ENCODE measurements at regions not wholly inside any gene's neighbourhood (a gene's known extent, or its start where the extent isn't known, plus 50 kb on each side); places are given as distances from the start of the nearest gene placed in this dataset.

DNA sequence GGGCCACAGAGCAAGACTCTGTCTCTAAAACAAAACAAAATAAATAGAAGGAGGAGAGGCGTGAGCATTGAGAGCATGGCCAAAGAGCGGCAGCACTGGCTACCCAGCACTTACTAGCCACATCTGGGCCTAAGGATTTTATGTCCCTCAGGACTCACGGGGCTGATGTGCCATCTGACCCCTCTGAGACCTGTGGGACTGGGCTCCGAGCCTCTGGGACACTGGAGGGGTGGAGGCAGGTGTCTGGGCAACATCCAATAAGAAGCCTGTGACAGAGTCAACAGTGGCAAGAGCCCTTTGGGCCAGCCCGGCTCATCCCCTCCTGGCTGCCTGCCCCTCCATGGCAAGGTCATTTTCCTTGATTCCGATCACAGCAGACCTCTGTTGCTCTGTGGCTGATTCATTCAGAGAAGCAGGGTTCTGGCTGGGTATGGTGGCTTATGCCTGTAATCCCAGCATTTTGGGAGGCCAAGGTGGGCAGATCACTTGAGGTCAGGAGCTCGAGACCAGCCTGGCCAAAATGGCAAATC, 60.7 kb downstream of the RRM2 start:
- no peak for DNase-seq

- no peak for DNase-seq
Observed at GRCh38 chr2:10184421-10184820, 61.9 kb downstream of the RRM2 start.

- peak in 21 of 56 donors; percentile 8 to 64 (median 28) for DNase-seq
Observed at GRCh38 chr2:10185046-10185445, 62.5 kb downstream of the RRM2 start.

DNA sequence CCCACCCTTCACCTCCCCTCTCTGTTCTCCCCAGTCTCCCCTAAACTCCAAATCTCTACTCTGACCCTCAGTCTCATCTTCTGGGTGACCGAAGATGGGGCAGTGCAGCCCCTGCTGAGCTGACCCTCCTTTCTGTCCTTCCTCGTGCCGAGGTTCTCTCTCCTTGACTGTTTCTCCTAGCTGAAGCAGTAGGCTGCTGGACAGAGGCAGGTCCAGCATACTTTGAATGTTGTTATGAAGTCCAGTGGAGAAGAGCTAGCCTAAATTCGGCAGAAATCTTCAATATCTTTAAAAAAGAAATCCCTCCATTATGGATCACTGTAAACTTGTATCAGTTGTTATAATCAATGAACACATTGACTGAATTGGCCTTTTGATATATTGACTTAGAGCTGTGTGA, 63.2 kb downstream of the RRM2 start:
- no peak for DNase-seq

GRCh38 chr2:10186868-10187535, 64.5 kb downstream of the RRM2 start:
- no peak for DNase-seq

- no peak for DNase-seq
Observed at GRCh38 chr2:10187661-10188060, 65.1 kb downstream of the RRM2 start.

GRCh38 chr2:10188211-10188610, 65.7 kb downstream of the RRM2 start:
- DNase-seq, result no peak

DNA sequence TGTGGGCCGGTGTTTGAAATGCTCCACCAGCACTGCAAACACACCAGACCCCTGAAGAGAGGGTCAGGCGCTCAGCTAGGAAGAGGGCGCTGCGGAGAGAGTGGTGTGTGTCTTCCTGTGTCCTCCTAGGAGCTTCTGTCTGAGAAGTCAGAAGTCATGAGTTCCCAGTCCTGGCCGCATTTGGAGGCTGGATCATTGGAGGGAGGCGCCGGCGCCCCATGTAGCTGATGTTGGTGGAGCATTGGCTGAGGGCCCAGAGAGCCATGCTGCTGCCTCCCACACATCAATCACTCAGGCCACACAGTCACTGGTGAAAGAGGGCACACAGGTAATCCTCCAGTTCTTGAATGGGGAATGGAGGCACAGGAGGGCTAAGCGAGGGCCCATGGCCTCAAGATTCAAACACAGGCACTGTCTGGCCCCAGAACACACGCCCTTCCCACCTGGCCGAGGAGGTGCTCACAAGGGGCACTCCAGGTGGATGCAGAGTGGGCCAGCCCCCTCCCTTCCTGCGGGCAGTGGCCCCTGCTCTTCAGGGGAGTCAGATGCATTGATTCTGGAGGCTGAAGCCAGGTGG, 66.3 kb downstream of the RRM2 start:
- no peak for DNase-seq

DNA sequence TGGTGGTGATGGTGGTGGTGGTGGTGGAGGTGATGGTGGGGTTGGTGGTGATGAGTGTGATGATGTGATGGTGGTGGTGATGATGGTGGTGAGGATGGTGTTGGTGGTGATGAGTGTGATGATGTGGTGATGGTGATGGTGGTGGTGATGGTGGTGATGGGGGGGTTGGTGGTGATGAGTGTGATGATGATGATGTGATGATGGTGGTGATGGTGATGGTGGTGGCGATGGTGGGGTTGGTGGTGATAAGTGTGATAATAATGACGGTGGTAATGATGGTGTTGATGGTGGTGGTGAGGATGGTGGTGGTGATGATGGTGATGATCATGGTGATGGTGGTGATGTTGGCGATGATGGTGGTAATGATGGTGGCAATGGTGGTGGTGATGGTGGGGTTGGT, 67.7 kb downstream of the RRM2 start:
- no peak for DNase-seq

DNA sequence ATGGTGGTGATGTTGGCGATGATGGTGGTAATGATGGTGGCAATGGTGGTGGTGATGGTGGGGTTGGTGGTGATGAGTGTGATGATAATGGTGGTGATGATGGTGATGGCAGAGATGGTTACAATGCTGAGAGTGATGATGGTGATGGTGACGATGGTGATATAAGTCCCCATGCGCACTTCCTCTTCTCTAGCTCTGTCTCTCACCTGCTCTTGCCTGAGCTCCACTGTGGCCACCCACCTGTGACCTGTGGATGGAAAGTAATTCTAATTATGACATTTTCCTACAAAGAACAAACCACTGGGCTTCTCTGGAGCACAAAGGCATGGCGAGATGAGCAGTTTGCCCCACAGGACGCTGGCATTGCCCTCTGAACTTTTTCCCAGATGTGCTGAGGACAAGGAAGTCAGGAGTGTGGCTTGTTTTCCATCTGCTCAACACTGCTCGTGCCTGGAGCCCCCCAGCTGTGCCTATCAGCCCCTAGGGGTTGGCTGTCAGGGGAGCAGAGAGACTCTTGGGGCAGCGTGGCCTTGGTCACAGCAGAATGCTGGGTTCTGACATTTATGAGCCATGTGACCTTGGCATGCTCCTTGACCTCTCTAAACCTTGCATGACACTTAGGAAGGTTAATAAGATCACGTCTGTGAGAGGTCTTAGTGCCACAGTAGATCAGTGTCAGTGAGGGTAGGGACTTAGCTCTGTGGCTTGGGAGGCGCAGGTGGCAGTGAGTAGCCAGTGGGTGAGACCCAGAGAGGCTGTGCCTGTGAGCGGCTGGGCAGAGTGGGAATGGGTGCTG, 68.4 kb downstream of the RRM2 start:
- no peak for DNase-seq

DNA sequence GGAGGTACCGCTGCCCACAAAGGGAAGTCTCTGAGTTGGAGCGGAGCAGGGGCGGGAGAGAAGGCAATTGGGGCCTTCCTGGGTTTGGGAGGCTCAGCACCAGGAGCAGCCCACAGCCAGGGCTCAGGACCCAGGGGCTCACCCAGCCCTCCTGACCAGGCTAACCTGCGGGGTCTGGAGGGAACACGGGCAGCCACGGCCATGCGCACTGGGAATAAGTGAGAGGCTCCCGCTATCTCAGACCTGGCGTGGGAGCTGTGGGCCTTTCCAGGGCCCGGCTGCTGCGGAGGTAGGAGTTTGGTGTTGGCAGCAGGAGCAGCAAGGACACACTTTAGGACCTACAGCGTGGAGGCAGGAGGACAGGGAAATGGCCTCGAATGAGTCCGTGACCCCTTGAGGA, 69.0 kb downstream of the RRM2 start:
- DNase-seq, result no peak

GRCh38 chr2:10192392-10193015, 70.0 kb downstream of the RRM2 start:
- DNase-seq, result no peak

DNA sequence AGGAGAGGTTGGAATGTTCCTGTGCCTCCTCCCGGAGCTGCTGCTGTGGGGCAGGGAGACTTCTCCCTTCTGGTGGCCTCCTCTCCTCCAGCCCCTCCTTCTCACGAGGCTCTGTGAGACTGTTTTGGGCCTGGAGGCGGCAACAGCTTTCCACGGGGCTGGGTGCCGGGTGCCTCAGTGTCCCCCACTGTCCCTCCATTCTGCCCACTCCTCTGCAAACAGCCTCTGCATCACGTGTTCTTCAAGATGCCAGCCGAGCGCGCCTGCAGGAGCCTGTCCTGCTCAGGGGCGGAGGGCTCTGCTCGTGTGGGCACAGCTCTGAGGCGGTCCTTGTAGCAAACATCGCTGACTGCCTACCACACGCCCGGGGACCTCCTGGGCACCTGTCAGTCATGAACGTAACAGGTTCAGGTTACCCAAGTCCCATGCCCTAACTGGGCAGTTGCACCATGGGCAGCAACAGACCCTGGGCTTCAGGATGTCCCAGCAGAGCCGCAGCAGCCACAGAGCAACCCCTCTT, 70.8 kb downstream of the RRM2 start:
- DNase-seq, result no peak

DNA sequence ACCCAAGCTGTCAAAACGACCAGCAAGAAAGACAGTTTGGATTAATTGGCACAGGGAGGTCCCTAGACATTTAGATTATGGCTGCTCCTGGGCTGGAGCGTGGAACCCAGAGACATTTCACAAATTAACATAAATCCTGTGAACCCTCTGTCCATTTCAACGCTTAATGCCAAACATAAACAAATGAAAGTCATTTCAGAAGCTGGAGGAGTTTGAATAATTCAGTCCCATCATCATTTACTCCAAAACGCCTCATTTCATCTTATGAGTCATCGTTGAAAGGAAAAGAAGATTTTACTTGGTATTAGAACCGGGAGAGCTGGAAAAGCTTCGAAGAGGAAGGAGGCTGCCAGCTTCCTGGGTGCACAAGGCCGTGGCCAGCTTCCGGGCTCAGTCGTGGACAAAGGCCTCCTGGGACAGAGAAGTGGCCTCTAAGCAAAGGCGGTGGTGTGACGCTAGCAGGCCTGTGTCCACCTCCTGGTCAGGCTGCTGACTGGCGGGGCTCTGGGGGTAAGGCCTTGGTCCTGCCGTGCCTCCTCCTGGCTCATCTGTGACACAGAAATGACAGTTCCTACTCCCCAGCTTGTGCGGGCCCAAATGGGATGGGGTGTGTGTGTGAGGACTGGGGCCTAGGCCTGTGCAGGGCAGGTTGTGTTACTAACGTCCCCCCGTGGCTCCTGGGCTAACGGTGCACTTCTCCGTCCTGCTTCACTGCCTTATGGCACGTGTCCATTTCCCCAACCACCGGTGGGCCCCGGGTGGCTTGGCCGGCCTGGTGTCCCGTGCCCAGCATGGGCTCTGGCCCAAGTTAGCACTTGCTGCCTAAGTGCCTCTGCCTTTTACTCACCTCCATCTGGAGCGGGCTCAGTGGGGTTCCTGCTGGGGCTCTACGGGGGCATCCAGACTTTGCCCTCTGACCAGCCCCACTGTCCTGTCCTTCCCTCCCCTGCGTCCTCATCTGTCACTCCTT, 71.6 kb downstream of the RRM2 start:
- DNase-seq, result no peak

GRCh38 chr2:10195278-10196109, 73.0 kb downstream of the RRM2 start:
- DNase-seq, result no peak

- peak in 13 of 56 donors; percentile 5 to 44 (median 21) for DNase-seq
Observed at GRCh38 chr2:10196110-10196892, 73.8 kb downstream of the RRM2 start.

GRCh38 chr2:10196948-10197696, 74.6 kb downstream of the RRM2 start:
- DNase-seq, result no peak

GRCh38 chr2:10197697-10198076, 75.1 kb downstream of the RRM2 start:
- DNase-seq, result no peak
